HG03565 (cell line): ENCODE measurements at regions not wholly inside any gene's neighbourhood (a gene's known extent, or its start where the extent isn't known, plus 50 kb on each side); places are given as distances from the start of the nearest gene placed in this dataset.

Experiments
- ATAC-seq: cut with Tn5 transposase; IDR thresholded peaks from one replicate; pipeline ENCODE4 v1.9.1; 2021; ENCODE audit warnings: mild to moderate bottlenecking, moderate library complexity; ENCODE audit not compliant: unreplicated experiment

- no peak for ATAC-seq
Observed at GRCh38 chr1:172753964-172754363, 95.1 kb downstream of the FASLG start.

DNA sequence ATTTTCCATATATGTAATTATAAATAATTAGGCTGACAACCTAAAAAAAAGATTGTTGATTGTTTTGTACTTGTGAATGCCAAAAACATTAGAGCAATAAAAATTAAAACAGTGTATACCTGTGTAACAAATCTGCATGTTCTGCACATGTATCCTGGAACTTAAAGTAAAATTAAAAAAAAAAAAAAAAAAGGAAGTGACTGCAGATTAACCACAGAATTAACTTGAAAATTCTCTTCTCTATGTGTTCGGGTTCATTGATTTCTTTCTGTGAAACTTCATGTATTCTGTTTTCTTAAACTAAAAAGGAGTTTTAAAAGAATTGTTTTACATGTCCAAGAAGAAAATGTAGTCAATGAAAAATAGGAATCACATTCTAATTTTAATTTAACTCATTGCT lies 95.7 kb downstream of the FASLG start:
- no peak for ATAC-seq

DNA sequence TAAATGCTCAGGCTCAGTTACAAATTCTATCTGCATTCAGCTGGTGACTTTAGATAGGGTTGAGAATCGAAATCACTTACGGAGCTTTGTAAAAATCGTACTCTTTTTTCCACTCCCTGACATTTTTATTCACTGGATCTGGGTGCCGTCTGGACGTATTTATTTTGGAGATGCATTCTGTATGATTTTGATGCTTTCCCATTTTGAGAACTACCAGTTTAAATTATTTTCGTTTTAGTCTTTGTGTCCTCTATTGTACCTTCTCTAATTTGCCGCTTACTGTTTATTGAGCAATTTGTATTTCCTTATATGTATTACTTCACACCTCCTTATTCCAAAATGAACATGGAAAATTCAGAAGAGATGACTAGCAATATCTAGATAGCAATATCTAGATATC lies 96.2 kb downstream of the FASLG start:
- ATAC-seq, result no peak

- no peak for ATAC-seq
Observed at GRCh38 chr1:172756024-172756423, 97.1 kb downstream of the FASLG start.

GRCh38 chr1:172758259-172758658 lies 99.4 kb downstream of the FASLG start:
- ATAC-seq, result no peak

DNA sequence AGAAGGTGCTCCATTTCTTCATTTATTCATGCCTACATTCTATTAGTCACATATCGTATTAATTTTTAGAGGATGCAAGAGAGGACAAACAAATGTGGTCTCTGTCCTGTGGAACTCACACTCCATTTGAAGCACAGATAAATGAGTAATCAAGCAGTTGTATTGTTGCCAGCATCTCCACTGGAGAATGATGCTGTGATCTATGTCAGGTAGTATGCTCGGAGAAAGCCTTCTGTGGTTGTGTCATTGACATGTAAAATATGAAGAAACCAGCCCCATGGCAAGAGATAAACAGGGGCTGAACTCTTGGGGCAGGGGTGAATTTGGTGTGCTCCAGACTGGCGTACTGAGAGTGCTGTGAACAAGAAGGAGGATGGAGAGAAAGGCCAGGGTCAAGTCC lies 101.2 kb downstream of the FASLG start:
- ATAC-seq, result no peak

- no peak for ATAC-seq
Observed at GRCh38 chr1:172761581-172762486, 102.9 kb downstream of the FASLG start.

- no peak for ATAC-seq
Observed at GRCh38 chr1:172763057-172763456, 104.2 kb downstream of the FASLG start.

DNA sequence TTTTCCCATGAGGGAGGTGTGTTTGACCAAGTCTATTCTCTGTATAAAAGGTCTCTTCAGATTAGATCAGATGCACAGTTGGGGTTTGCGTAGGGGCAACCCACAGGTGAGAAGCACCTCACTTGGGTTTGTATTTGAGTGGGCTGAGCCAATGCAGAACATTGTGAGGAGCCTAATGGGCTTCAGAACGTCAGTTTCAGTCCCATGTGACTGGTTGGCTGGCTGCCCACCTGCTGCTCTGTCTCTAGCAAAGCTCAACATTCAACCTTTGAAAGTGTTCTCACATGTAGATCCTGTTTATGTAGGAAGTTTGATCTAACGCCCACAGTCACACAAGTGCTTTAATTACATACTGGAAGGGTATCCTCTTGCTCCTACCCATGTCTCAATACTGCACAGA lies 105.5 kb downstream of the FASLG start:
- no peak for ATAC-seq

- ATAC-seq, result no peak
Observed at GRCh38 chr1:172766462-172766861, 107.6 kb downstream of the FASLG start.

GRCh38 chr1:172770071-172770470 lies 111.2 kb downstream of the FASLG start:
- ATAC-seq, result no peak

- no peak for ATAC-seq
Observed at GRCh38 chr1:172774561-172774960, 115.7 kb downstream of the FASLG start.

DNA sequence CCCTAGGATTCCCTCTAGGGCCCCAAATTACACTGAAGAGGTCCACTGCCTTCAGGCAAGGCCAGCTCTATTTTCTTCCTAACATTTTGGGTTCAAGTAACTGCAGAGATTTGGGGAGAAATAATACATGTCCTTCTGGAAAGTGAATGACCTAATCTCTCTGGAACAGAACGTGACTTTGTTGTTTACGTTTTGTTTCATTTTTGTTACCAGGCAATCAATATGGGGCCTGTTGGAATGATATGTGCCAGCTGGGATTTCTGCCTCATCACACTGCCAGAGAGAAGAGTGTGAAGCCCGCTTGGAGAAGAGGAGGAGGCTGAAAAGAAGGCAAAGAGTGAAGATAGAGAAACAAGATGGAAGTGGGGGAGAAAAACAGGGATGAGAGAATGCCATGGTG lies 116.7 kb downstream of the FASLG start:
- ATAC-seq, result no peak

DNA sequence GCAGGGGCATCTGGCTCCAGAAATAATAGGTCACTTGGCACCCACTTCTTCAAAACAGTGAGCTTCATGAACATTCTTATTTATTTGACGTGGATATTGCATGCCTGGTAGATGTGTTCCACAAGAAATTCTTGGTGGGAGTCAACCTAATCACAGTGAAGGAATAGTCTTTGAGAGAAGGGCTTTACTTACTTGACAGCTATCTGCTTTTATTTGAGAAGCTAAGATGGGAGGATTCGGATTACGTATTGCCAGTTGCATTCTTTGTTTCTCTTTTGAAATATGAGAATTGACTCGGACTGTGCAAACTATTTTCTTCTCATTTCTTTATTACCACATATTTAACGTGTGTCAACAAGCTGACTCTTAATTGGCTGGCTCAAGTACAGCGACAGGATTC lies 117.2 kb downstream of the FASLG start:
- ATAC-seq, result no peak

- ATAC-seq, result no peak
Observed at GRCh38 chr1:172777767-172778166, 118.9 kb downstream of the FASLG start.

DNA sequence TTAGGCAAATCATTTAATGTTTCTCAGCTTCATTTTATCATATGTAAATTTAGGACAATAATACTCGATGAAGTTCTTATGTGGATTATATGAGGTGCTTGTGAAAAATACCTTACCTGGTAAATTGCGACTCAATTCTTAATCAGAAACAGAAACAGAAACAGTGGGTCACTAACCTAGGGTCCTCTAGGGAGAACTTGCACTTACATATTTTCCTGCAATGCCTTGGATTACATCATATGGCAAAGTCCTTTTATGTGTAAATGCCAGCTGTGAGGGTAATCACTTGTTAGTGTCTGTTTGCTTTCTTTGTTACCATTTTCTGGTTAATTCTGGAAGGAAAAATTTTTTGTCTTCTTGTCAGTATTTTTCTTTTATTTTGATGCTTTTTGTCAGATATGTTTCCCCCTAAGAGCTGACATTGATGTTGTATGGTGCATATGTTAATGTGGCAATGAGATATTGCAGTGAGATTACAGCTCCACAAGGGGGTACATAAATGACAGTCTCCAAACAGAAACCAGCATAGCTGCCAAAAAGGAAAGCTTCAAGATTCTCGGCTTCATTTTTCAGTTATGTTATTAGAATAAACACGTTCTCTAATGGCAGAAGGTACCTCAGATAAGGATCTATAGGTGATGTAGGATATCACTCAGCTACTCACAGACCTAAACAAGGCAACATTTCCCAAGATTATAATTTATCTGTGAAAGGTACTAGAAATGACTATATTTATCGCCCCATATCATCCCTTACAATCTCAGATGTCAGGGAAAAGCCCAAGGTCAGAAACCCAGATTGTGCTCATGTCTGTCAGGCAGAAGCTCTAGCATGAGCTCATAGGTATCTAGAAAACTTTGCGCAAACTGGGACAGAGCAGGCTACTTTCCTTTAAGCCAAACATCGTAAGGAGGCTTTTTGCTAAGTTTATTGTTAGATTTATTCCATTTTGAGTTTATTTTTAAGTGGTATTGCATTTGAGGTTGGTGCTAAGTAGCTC lies 119.9 kb downstream of the FASLG start:
- ATAC-seq, result peak; percentile 47

DNA sequence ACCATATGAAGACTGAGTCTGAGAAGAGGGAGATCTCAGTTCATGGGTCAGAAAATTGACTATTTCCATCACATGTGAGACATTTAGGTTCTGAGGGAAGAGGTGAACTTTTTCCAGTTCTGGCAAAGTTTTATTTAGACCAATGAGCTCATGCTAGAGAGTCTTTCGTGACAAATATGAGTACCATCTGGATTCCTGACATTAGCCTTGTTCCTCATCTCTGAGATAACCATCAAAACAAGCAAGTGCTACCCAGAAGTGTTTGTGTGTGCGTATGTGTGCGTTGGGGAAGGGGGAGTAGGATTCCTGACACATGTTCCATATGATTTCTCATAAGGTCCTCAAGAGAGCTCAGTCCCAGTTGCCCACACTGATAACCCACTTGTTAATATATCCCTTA lies 120.6 kb downstream of the FASLG start:
- ATAC-seq, result no peak

GRCh38 chr1:172781513-172782140 lies 122.7 kb downstream of the FASLG start:
- ATAC-seq, result peak; percentile 63

DNA sequence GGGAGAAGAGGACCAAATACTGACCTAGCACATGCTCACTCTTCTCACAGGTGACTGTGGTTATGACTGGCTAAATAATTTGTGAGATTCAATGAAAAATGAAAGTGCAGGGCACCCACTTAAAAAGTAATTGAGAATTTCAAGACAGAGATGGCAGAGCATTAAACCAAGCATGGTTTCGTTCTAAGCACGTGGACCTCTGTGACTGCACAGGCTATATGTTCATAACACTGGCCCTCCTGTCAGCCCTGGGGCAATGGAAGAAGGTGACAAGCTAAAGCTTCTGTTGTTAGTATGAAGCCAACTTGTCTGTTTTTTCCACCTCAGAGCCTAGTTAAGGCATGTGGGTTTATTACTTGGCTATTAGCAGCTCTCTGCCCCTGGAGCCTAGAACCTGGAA lies 130.9 kb downstream of the FASLG start:
- no peak for ATAC-seq

- no peak for ATAC-seq
Observed at GRCh38 chr1:172790245-172790644, 131.3 kb downstream of the FASLG start.

DNA sequence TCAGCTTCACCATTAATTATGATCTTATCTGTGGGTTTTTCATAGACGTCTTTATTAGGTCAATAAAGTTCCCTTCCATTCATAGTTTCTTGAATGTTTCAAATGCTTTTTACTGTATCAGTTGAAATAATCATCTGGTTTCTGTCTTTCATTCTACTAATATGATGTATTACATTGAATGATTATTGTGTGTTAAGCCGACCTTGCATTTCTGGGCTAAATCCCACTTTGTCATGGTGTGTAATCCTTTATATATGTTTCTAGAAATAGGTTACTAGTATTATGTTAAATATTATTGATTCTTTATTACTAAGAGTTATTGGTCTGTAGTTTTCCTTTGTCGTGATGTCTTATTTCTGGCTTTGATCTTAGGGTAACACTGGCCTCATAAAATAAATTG lies 134.9 kb downstream of the FASLG start:
- ATAC-seq, result no peak
